HG03196 (cell line): ENCODE measurements at regions not wholly inside any gene's neighbourhood (a gene's known extent, or its start where the extent isn't known, plus 50 kb on each side); places are given as distances from the start of the nearest gene placed in this dataset.

Experiments
- ATAC-seq: cut with Tn5 transposase; IDR thresholded peaks from one replicate; pipeline ENCODE4 v1.9.1; 2021; ENCODE audit not compliant: unreplicated experiment

DNA sequence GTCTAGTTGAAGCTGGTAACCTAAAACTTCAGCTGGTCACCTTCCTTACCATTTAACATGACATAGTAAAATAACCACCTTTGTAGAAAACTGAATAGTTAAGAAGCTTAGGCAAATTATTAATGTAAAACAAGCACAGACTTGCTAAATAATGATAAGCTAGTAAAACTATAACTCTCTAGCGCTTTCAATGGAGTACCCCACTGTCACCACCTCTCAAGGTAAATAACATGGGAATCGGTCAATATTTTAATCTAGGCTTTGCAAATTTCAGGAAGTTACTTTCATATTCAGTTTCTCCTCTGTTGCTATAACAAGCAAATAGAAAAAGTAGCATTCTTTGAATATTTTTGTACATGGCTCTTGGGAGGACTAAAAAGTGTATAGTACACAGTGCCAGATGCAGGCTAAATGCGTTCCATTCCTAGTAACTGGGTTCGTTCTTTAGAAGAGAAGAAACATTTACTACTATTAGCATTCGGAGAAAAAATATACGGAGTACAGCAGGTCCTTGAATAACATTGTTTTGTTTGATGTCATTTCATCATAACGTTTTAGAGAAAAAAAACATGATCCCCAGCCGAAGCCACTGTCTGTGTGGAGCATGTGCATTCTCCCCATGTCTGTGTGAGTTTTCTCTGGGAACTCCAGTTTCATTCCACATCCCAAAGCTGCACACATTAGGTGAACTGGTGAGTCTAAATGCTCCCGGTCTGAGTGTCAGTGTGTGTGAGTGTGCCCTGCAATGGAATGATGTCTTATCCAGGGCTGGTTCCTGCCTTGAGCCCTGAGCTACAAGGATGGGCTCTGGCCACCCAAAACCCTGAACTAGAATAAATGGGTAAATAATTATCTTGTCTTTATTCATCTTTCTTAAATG, 52.5 kb downstream of the EPRS1 start:
- ATAC-seq, result no peak

DNA sequence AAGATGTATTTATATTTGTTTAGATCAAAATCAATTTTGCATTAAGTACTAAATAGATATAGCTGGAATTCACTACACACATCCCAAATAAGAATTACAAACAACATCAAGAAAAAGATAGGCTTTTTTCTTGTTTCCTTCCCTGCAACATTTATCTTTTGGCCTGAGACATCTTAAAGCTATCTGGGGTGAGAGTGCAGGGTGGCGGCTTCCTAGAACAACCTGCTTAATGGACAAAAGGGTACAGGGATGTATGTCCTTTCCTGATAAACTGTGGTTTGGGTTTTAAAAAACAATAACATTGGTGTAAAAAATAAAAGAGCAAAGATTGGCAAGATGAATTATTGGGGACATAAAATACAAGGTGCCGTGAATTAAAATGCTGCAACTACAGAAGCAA, 54.4 kb downstream of the EPRS1 start:
- no peak for ATAC-seq

DNA sequence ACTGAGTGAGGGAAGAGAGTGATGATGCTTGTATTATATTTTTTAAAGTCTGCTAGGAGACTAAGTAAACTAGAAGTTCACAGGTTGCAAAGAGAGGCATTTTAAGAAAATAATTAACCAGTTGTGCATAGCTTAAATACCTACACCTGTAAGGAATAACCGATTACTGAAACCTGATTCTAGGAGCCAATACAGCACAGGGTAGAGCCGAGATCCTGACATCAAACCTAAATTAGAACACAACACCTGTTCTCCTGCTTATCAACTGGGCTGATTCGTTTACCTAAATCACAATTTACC, 54.8 kb downstream of the EPRS1 start:
- ATAC-seq, result no peak

DNA sequence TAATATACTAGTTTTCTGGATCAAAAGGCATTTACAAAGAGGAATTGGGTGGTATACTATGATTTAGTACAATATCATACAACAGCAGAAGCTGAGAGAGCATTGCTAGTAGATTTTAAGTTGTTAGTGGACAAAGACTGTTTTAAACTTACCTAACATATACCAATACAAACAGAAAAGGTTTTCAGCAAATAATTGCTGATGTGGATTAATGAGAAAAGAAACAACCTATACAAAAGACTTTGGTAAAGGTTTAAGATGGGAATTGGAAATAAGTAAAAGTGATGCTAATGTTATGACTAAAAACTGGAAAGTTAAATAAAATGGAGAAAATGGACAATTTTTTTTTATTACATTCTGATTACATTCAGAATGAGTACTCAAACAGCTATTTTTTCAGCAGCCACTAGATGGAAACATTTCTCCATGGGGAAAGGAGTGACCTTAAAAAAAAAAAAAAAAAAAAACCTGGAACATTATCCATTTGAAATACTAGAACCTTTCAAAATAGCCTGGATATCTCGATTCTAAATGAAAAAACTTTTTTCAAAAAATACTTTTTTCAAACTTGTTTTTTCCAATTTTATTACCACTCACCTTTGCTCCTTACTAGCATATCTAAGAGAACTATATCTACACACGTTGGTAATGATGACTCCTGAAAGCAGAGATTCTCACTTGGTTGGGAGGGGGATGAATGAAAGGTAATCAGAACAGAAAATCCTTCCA, 55.4 kb downstream of the EPRS1 start:
- ATAC-seq, result no peak

DNA sequence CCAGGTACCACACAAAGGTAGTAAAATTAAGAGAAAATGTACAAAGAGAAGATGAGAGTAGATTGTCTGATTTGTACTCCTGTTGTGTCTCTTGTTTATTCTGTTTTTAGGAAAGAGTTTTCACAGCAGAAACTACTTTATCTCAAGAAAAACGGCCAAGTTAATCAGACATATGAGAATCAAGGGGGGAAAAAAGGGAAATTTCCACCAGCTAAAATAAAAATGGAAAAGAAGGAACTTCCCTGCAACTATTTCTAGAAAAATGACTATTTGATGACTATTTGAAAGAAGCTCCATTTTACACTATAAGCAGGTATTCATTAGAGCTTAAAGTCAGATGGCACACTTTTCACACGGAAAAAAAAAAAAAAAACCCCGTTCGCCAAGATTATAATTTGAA, 56.5 kb downstream of the EPRS1 start:
- no peak for ATAC-seq

DNA sequence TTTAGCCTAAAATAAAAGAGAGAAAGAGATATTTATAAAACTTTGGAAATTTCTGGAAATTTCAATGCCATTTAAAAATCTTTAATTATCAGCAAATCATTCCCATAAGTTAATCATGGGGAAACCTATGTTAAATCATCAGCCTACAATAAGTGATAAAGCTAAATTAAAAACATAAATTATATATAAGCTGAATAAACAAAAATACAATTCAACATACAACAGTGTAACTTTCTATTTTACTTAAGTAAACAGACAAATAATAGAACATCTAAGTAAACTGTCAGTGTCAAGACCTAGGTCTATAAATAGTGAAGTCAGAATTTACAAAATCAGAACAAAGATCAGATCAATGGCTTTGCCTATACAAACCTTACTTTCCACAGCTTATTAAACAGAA, 57.5 kb downstream of the EPRS1 start:
- no peak for ATAC-seq

DNA sequence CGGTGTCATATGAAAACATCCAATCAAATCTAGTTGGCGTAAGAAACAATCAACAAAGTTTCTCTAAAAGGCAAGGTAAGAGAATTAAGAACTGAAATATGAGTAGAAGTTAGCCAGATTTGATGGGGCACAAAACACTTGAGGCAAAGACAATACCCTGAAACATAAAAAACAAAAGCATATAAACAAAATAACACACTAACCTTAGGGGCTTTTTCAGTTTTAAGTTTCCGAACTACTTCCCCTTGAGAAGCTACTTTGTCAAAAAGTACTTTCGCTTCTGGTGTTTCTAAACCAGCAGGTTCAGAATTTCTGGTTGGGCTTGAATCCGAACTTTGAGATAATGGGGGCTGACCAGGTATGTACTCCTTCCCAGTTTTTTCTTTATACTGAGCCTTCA, 57.9 kb downstream of the EPRS1 start:
- peak; percentile 64 for ATAC-seq

DNA sequence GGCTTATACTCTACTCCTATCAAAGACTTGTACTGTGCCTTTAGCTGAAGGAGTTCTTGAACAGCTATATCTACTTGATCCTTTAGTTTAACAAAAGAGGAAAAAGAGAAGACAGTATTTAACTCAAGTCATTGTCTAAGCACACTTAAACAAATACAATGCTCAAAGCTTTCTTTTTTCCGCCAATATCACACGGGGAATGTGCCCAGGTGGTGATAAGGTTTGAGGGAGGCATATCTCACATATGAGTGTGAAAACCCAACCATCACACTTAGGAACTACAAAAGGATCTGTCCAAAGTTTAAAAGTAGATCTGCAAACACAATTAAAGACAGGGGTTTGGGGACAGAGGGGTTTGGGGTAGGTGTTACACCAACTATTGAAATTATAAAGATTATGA, 59.0 kb upstream of the SLC30A10 start:
- no peak for ATAC-seq

DNA sequence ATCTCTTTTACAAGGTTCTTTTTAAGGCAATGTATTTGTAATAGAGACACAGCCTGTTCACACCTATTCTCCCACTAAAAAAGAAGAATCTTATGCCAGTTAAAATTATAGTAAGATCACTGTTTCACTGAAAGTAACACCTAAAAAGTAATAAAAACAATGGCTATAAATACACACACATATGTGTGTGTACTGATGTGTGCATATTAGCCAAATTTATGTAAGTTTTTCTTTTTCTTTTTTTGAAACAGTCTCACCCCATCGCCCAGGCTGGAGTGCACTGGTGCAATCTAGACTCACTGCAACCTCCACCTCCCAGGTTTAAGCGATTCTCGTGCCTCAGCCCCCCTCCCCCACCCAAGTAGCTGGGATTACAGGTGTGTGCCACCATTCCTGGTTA, 56.8 kb upstream of the SLC30A10 start:
- peak; percentile 37 for ATAC-seq
